ENCODE measurements at regions not wholly inside any gene's neighbourhood (a gene's known extent, or its start where the extent isn't known, plus 50 kb on each side); places are given as distances from the start of the nearest gene placed in this dataset.

DNA sequence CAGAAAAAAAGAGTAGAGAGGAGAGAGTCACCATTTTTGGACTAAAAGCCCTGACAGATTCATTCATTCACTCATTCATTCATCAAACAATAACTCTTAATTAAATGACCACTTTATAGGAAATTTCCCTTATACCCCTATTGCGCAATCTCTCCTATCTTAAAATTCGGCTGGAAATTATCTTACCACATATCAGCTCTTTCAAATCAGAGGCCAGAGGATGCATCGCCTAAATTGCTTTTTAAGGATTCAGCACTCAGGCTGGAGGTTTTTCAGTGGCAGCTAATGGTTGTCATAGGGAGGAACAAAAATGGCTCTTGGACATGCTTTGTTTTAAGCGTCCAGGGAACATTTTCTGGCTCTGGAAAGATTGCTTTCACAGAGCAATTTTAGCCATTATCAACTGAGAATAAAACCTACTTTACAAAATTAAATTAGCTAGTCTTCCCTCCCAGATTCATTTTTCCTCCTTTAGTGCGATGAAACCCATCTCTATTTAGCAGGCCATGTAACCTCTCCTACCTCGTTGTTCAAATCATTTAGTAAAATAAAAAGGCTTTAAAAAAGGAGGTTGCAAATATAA lies 115.2 kb downstream of the OLFM4 start:
- Histone ChIP-seq H3K4me1 (ENCODE audit: control insufficient read depth in 5 of 5, insufficient read depth in 5 of 5, low read length in 5 of 5) (no peaks in the 10 kb centered on the region), H3K4me3 (no peak overlapping the region), H3K27ac (ENCODE audit: low read depth in 1 of 2, low read length in 1 of 2) (no peak overlapping the region), H3K9ac (ENCODE audit: insufficient read depth in 1 of 2, low read length in 2 of 2) (no peak overlapping the region), H3K27me3 (ENCODE audit: control insufficient read depth in 3 of 3, insufficient read depth in 3 of 3, low read length in 2 of 3) (peaks cover 0 to 2% (median 0%) of the 10 kb centered on the region in 3 donors), H3K9me3 (ENCODE audit: control insufficient read depth in 4 of 4, insufficient read depth in 3 of 4, low read length in 3 of 4) (peaks cover 0 to under 1% (median 0%) of the 10 kb centered on the region in 4 donors), H3K36me3 (ENCODE audit: control insufficient read depth in 4 of 4, insufficient read depth in 4 of 4, low read length in 4 of 4) (no peaks in the 10 kb centered on the region)
- ATAC-seq (ENCODE audit: insufficient read depth, low FRiP score) (no peak), DNase-seq (peak in 1 of 3 donors; percentile 34)
- no peak for TF ChIP-seq CTCF (IDR thresholded peaks at IDR 0.05; ENCODE audit: control extremely low read depth, extremely low read depth)
- 69 to 84% methylated on average over 6 of the region's 6 CpGs for WGBS, 2 donors

GRCh38 chr13:53144826-53145225 lies 116.2 kb downstream of the OLFM4 start:
- H3K27me3 ChIP-seq (ENCODE audit: control insufficient read depth in 3 of 3, insufficient read depth in 3 of 3, low read length in 2 of 3), result peaks cover 0 to 2% (median 0%) of the 10 kb centered on the region in 3 donors
- no peak overlapping the region for H3K9ac ChIP-seq (ENCODE audit: insufficient read depth in 1 of 2, low read length in 2 of 2)
- H3K4me1 ChIP-seq (ENCODE audit: control insufficient read depth in 5 of 5, insufficient read depth in 5 of 5, low read length in 5 of 5), result no peaks in the 10 kb centered on the region
- H3K9me3 ChIP-seq (ENCODE audit: control insufficient read depth in 4 of 4, insufficient read depth in 3 of 4, low read length in 3 of 4), result peaks cover 0 to 1% (median 0%) of the 10 kb centered on the region in 4 donors
- TF ChIP-seq CTCF (IDR thresholded peaks at IDR 0.05; ENCODE audit: control extremely low read depth, extremely low read depth), result no peak
- peak; percentile 47 for ATAC-seq (ENCODE audit: insufficient read depth, low FRiP score)
- DNase-seq, result no peak
- no peak overlapping the region for H3K27ac ChIP-seq (ENCODE audit: low read depth in 1 of 2, low read length in 1 of 2)
- 45 to 48% methylated on average over 5 of the region's 5 CpGs for WGBS, 2 donors
- H3K4me3 ChIP-seq, result no peak overlapping the region
- H3K36me3 ChIP-seq (ENCODE audit: control insufficient read depth in 4 of 4, insufficient read depth in 4 of 4, low read length in 4 of 4), result no peaks in the 10 kb centered on the region

- Histone ChIP-seq H3K27ac (ENCODE audit: low read depth in 1 of 2, low read length in 1 of 2) (no peak overlapping the region), H3K9ac (ENCODE audit: insufficient read depth in 1 of 2, low read length in 2 of 2) (no peak overlapping the region), H3K27me3 (ENCODE audit: control insufficient read depth in 3 of 3, insufficient read depth in 3 of 3, low read length in 2 of 3) (peaks cover 0 to 2% (median 0%) of the 10 kb centered on the region in 3 donors), H3K4me1 (ENCODE audit: control insufficient read depth in 5 of 5, insufficient read depth in 5 of 5, low read length in 5 of 5) (no peaks in the 10 kb centered on the region), H3K36me3 (ENCODE audit: control insufficient read depth in 4 of 4, insufficient read depth in 4 of 4, low read length in 4 of 4) (no peaks in the 10 kb centered on the region), H3K4me3 (no peak overlapping the region), H3K9me3 (ENCODE audit: control insufficient read depth in 4 of 4, insufficient read depth in 3 of 4, low read length in 3 of 4) (peaks cover 0 to 1% (median 0%) of the 10 kb centered on the region in 4 donors)
- ATAC-seq (ENCODE audit: insufficient read depth, low FRiP score) (no peak), DNase-seq (no peak)
- no peak for TF ChIP-seq CTCF (IDR thresholded peaks at IDR 0.05; ENCODE audit: control extremely low read depth, extremely low read depth)
- 85 to 87% methylated on average over 5 of the region's 5 CpGs for WGBS, 2 donors
Measured at GRCh38 chr13:53150568-53150967, 122.0 kb downstream of the OLFM4 start.
